ENCODE measurements at regions not wholly inside any gene's neighbourhood (a gene's known extent, or its start where the extent isn't known, plus 50 kb on each side); places are given as distances from the start of the nearest gene placed in this dataset.

DNA sequence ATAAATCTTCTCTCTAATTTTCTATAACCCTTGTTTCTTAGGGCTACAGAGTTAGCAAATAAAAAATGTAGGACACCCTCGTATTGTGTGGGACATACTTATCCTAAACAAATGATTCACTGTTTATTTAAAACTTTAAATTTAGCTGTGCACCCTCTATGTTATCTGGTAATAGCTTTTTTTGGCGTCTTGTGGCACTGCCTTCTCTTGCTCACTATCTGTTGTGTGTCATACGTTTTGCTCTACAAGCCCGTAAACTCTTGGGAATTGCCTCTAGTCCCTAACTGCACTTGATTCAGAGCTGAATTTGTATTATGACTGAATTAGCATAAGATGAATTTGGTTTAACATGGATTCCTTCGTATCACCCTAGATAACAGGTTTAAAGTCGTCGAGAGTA lies 144.3 kb upstream of the MYOCD start:
- TF ChIP-seq, protein P1, sequence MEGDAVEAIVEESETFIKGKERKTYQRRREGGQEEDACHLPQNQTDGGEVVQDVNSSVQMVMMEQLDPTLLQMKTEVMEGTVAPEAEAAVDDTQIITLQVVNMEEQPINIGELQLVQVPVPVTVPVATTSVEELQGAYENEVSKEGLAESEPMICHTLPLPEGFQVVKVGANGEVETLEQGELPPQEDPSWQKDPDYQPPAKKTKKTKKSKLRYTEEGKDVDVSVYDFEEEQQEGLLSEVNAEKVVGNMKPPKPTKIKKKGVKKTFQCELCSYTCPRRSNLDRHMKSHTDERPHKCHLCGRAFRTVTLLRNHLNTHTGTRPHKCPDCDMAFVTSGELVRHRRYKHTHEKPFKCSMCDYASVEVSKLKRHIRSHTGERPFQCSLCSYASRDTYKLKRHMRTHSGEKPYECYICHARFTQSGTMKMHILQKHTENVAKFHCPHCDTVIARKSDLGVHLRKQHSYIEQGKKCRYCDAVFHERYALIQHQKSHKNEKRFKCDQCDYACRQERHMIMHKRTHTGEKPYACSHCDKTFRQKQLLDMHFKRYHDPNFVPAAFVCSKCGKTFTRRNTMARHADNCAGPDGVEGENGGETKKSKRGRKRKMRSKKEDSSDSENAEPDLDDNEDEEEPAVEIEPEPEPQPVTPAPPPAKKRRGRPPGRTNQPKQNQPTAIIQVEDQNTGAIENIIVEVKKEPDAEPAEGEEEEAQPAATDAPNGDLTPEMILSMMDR (IDR thresholded peaks at IDR 0.05; ENCODE audit: insufficient read depth, low read length, missing control alignments): no peak
- no peak for DNase-seq (ENCODE audit: low read depth, low spot score)
- H3K4me3 ChIP-seq (ENCODE audit: low read depth, low read length): no peak overlapping the region
- POLR2A ChIA-PET: no interaction called here
- CTCF ChIA-PET: interaction anchor here (0.6 to 2.1 kb wide), 4 partner anchors 9 to 146 kb away, joined by 3 to 12 read pairs (median 6); no protein-coding TSS in a partner anchor

DNA sequence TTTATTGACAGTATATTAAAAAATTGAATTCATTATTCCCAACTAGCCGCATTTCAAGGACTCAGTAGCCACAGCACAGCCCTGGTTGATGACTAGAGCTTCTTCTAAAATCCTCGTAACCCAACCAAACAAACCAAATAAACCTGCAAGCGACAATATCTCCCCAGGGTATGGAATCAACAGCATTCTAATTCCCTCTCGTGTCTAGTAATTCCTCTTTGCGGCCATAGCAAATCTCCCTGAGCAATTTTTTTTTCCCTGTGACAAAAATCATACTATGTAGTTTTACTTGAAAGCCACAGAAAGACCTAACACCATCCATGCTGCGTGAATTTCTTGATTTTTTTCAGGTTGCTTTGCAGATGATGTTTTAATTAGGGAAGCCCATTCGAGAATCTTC lies 143.4 kb upstream of the MYOCD start:
- ChIA-PET CTCF (interaction anchor here (1.3 kb wide), 1 partner anchor 24 kb away, joined by 5 read pairs; no protein-coding TSS in a partner anchor), POLR2A (interaction anchor here (1.3 kb wide), 1 partner anchor 27 kb away, joined by 7 read pairs; no protein-coding TSS in a partner anchor)
- TF ChIP-seq, protein P1 (IDR thresholded peaks at IDR 0.05; ENCODE audit: insufficient read depth, low read length, missing control alignments): no peak
- DNase-seq (ENCODE audit: low read depth, low spot score): no peak
- H3K4me3 ChIP-seq (ENCODE audit: low read depth, low read length): no peak overlapping the region

DNA sequence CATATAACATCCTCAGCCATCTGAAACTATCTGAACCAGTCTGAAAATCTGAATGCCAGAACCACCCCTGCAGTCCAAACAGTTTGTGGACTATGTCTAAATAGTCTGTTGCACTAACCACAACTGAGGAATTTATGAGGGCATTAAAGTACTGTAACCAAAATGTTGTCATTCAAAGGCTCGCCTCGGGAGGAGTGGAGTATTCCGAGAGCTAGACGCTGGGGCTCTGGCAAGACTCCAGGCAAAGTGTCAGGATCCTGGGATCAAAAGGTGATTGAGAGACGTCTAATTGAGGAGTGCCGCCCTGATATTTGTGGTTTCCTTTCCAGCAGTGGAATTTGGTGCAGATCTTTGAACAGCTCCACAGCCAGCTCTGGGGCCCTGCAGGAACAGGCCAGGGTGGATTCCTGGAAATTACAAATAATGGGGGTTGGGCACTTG lies 142.9 kb upstream of the MYOCD start:
- TF ChIP-seq, protein P1 (IDR thresholded peaks at IDR 0.05; ENCODE audit: insufficient read depth, low read length, missing control alignments): no peak
- CTCF ChIA-PET: interaction anchor here (1.3 kb wide), 1 partner anchor 23 kb away, joined by 5 read pairs; no protein-coding TSS in a partner anchor
- no peak overlapping the region for H3K4me3 ChIP-seq (ENCODE audit: low read depth, low read length)
- POLR2A ChIA-PET: interaction anchor here (1.3 kb wide), 1 partner anchor 26 kb away, joined by 7 read pairs; no protein-coding TSS in a partner anchor
- peak; percentile 59 for DNase-seq (ENCODE audit: low read depth, low spot score)

DNA sequence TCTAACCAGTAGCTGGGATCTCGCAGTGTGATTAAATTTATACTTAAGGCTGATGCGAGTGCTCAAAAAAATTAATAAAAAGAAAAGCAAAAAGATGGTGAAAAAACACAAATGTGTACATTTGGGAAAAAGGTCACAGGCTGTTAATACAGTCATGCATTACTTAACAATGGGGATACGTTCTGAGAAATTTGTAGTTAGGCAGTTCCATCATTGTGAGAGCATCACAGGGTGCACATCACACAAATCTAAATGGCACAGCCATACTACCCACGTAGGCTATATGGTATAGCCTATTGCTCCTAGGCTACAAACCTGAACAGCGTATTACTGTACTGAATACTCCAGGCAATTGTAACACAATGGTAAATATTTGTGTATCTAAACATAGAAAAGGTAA lies 142.4 kb upstream of the MYOCD start:
- ChIA-PET CTCF (interaction anchor here (1.3 kb wide), 1 partner anchor 23 kb away, joined by 5 read pairs; no protein-coding TSS in a partner anchor), POLR2A (interaction anchor here (1.3 kb wide), 1 partner anchor 26 kb away, joined by 7 read pairs; no protein-coding TSS in a partner anchor)
- DNase-seq (ENCODE audit: low read depth, low spot score): no peak

DNA sequence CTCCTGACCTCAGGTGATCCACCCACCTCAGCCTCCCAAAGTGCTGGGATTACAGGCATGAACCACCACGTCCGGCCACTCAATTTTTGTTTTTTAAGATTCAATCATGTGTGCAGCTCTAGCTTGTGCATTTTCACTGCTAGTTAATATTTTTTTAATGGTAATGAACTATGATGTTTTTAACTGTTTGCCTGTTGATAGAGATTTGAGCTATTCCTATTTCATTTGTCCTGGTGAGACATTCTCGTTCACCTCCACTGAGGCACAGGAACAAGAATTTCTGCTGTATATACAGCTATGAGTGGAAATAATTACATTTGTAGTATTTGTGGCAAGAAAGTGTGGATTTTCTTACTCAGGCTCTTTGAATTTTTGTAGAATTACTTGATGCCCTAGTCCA lies 137.7 kb upstream of the MYOCD start:
- no peak for DNase-seq (ENCODE audit: low read depth, low spot score)
- TF ChIP-seq, protein P1 (IDR thresholded peaks at IDR 0.05; ENCODE audit: insufficient read depth, low read length, missing control alignments): no peak
- ChIA-PET POLR2A (no interaction called here), CTCF (interaction anchor here (3.9 kb wide), 1 partner anchor 18 kb away, joined by 44 read pairs; no protein-coding TSS in a partner anchor)
- H3K4me3 ChIP-seq (ENCODE audit: low read depth, low read length): no peak overlapping the region

More for the DNA sequence above, 142.4 kb upstream of the MYOCD start:
- no peak overlapping the region for H3K4me3 ChIP-seq (ENCODE audit: low read depth, low read length)
- TF ChIP-seq, protein P1 (IDR thresholded peaks at IDR 0.05; ENCODE audit: insufficient read depth, low read length, missing control alignments): no peak

DNA sequence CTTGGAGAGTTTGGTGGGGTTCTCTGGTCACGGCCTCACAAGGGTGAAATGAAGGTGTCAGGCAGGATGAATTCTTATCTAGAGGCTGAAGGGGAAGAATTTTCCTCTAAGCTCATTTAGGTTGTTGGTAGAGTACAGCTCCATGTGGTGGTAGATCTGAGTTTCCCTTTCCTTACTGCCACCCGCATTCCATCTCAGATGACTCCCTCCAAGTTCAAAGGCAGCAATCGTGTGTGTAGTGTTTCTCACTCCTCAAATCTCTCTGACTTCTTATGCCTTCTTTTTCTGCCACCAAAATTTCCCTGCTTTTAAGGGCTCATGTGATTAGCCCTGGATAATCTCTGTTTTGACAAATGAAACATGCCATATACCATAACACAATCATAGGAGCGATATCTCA lies 135.5 kb upstream of the MYOCD start:
- CTCF ChIA-PET: interaction anchor here (3.9 kb wide), 1 partner anchor 16 kb away, joined by 44 read pairs; no protein-coding TSS in a partner anchor

More for the DNA sequence above, 135.5 kb upstream of the MYOCD start:
- no peak for DNase-seq (ENCODE audit: low read depth, low spot score)
- POLR2A ChIA-PET: no interaction called here
- H3K4me3 ChIP-seq (ENCODE audit: low read depth, low read length): no peak overlapping the region
- TF ChIP-seq, protein P1 (IDR thresholded peaks at IDR 0.05; ENCODE audit: insufficient read depth, low read length, missing control alignments): no peak

Measured in AG04449 (cell line).